ENCODE measurements at regions not wholly inside any gene's neighbourhood (a gene's known extent, or its start where the extent isn't known, plus 50 kb on each side); places are given as distances from the start of the nearest gene placed in this dataset.

DNA sequence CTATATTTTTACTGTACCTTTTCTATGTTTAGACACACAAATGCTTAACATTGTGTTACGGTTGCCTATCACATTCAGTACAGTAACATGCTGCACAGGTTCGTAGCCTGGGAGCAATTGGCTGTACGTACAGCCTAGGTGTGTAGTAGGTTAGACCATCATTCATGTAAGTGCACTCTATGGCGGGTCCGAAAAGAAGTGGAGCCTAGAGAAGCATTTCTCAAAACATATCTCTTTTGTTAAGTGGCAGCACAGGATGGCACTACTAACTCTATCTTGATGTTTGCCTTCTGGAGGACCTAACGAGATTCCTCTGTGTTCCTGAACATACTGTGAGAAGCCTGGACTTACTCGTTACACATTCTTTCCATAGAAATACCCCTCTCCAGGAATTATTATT lies 132.3 kb upstream of the ADPGK start:
- no peaks in the 10 kb centered on the region for H3K9me3 ChIP-seq (ENCODE audit: low read depth)
- no peaks in the 10 kb centered on the region for H3K4me1 ChIP-seq (ENCODE audit: low read depth)
- H3K27ac ChIP-seq = no peak overlapping the region
- TF ChIP-seq, protein P1, sequence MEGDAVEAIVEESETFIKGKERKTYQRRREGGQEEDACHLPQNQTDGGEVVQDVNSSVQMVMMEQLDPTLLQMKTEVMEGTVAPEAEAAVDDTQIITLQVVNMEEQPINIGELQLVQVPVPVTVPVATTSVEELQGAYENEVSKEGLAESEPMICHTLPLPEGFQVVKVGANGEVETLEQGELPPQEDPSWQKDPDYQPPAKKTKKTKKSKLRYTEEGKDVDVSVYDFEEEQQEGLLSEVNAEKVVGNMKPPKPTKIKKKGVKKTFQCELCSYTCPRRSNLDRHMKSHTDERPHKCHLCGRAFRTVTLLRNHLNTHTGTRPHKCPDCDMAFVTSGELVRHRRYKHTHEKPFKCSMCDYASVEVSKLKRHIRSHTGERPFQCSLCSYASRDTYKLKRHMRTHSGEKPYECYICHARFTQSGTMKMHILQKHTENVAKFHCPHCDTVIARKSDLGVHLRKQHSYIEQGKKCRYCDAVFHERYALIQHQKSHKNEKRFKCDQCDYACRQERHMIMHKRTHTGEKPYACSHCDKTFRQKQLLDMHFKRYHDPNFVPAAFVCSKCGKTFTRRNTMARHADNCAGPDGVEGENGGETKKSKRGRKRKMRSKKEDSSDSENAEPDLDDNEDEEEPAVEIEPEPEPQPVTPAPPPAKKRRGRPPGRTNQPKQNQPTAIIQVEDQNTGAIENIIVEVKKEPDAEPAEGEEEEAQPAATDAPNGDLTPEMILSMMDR (IDR thresholded peaks at IDR 0.05; ENCODE audit: low read depth, low read length) = no peak
- no peak for DNase-seq (ENCODE audit: low read depth in 1 of 2, low spot score in 1 of 2)
- H3K4me3 ChIP-seq = no peak overlapping the region
- no peaks in the 10 kb centered on the region for H3K36me3 ChIP-seq
- no peaks in the 10 kb centered on the region for H3K27me3 ChIP-seq

DNA sequence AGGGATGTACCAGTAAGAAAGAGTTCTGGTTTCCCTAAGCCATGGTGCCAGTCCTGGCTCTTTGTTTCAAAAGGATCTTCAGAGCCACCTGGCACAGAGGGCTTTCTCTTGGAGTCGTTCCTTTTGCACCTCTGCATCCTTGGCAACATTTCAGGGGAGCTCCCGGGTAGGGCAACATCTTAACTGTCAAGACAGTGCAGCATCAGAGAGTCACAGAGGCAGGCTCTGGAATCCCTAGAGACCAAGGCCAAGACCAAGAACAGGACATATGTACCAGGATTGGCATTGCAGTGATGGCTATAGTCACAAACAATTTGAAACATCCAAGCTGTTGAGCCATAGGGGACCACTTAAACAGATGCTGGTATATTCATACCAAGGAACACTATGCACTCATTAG lies 129.4 kb upstream of the ADPGK start:
- DNase-seq (ENCODE audit: low read depth in 1 of 2, low spot score in 1 of 2) = no peak
- Histone ChIP-seq H3K36me3 (no peaks in the 10 kb centered on the region), H3K27ac (no peak overlapping the region), H3K4me3 (no peak overlapping the region), H3K27me3 (no peaks in the 10 kb centered on the region), H3K4me1 (ENCODE audit: low read depth) (no peaks in the 10 kb centered on the region), H3K9me3 (ENCODE audit: low read depth) (no peaks in the 10 kb centered on the region)
- TF ChIP-seq, protein P1 (IDR thresholded peaks at IDR 0.05; ENCODE audit: low read depth, low read length) = no peak

DNA sequence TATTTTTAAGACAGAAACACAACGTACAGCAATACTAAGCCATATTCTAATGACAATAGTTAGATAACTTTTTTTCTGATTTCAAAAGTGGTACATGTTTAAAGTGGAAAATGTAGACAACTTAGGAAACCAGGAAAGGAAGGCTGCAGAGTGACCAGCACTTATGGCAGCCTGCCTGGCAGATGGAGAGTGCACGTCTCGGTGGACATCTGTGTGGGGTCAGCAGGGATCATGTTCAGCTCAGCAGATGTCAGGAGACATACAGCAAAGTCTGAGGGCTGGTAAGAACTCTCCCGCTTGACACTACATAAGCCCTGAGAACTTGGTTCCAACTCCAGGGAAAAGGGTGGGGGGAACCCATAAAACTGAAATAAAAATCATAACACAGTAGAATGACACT lies 128.6 kb upstream of the ADPGK start:
- TF ChIP-seq, protein P1 (IDR thresholded peaks at IDR 0.05; ENCODE audit: low read depth, low read length) = no peak
- Histone ChIP-seq H3K9me3 (ENCODE audit: low read depth) (no peaks in the 10 kb centered on the region), H3K36me3 (no peaks in the 10 kb centered on the region), H3K4me1 (ENCODE audit: low read depth) (peaks cover 3% of the 10 kb centered on the region), H3K27ac (no peak overlapping the region), H3K4me3 (no peak overlapping the region), H3K27me3 (no peaks in the 10 kb centered on the region)
- no peak for DNase-seq (ENCODE audit: low read depth in 1 of 2, low spot score in 1 of 2)

DNA sequence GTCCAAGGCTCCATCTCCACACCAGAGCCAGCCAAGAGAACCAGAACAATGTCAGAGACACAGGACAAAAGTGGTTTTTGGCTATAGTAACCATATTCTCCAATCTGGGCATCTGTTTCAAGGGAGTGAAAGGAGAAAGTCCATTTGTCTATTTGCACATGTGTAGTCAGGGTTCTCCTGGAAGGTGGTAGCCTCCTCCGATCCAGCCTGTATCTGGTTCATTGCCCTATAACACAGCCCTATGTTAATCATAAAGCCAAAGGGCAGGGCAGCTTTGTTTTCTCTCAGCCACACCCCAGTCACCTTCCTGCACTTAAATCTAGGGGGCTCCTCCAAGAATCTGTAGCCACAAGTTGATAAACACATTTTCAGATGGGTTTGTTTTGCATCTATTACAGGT lies 128.1 kb upstream of the ADPGK start:
- no peaks in the 10 kb centered on the region for H3K27me3 ChIP-seq
- DNase-seq (ENCODE audit: low read depth in 1 of 2, low spot score in 1 of 2) = no peak
- H3K4me1 ChIP-seq (ENCODE audit: low read depth) = peaks cover 3% of the 10 kb centered on the region
- TF ChIP-seq, protein P1 (IDR thresholded peaks at IDR 0.05; ENCODE audit: low read depth, low read length) = no peak
- no peak overlapping the region for H3K27ac ChIP-seq
- H3K4me3 ChIP-seq = no peak overlapping the region
- no peaks in the 10 kb centered on the region for H3K36me3 ChIP-seq
- H3K9me3 ChIP-seq (ENCODE audit: low read depth) = no peaks in the 10 kb centered on the region

DNA sequence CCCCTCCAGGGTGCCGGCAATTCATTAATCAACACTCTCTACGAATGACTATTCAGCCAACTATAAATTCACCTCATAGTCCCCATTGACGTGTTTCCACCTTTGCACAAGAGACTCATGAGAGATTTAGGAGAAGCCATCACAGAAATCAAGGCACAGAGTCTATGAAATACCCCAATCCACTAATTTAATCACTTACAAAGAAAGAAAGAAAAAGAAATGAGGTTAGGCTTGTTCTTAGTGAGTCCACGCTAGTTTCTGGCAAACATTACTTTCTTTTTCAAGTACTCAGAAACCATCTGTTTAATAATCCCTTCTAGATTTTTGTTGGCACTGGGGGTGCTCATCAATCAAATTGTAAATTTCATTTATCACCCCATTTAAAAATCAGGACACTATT lies 125.2 kb upstream of the ADPGK start:
- peaks cover 3% of the 10 kb centered on the region for H3K4me1 ChIP-seq (ENCODE audit: low read depth)
- TF ChIP-seq, protein P1 (IDR thresholded peaks at IDR 0.05; ENCODE audit: low read depth, low read length) = no peak

DNA sequence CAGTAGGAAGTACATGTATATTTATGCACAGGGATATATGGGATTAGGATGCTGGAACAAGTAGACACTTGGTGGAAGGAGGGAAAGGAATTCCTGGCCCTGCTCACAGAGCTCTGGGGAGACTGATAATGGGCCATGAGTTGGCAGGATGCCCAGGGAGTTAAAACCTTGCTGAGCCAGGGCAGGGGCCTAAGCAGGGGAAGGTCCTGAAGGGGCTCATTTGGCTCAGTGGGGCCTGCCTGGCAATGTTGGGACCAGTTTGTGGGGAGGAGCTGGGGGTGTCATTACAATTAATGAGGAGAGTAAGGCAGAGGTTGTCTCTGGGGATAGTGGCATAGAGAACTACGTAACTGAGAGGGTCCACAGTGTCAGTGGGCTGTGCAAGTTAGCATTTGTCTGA lies 124.2 kb upstream of the ADPGK start:
- Histone ChIP-seq H3K4me3 (no peak overlapping the region), H3K9me3 (ENCODE audit: low read depth) (no peaks in the 10 kb centered on the region), H3K4me1 (ENCODE audit: low read depth) (peaks cover 3% of the 10 kb centered on the region), H3K27ac (no peak overlapping the region), H3K36me3 (no peaks in the 10 kb centered on the region), H3K27me3 (no peaks in the 10 kb centered on the region)
- DNase-seq (ENCODE audit: low read depth in 1 of 2, low spot score in 1 of 2) = peak; percentile 75 to 95
- TF ChIP-seq, protein P1 (IDR thresholded peaks at IDR 0.05; ENCODE audit: low read depth, low read length) = no peak

More for the DNA sequence above, 125.2 kb upstream of the ADPGK start:
- no peaks in the 10 kb centered on the region for H3K36me3 ChIP-seq
- H3K4me3 ChIP-seq = no peak overlapping the region
- H3K27me3 ChIP-seq = no peaks in the 10 kb centered on the region
- DNase-seq (ENCODE audit: low read depth in 1 of 2, low spot score in 1 of 2) = no peak
- no peak overlapping the region for H3K27ac ChIP-seq
- H3K9me3 ChIP-seq (ENCODE audit: low read depth) = no peaks in the 10 kb centered on the region
